OCI-LY7 (cell line): ENCODE measurements at regions not wholly inside any gene's neighbourhood (a gene's known extent, or its start where the extent isn't known, plus 50 kb on each side); places are given as distances from the start of the nearest gene placed in this dataset.

Source experiments
- BruUV-seq: library from RNA; stranded (reverse); fragments of 400-500 nt; replicated peaks from 2 replicates; lab custom pipeline; 2021; lab: Mats Ljungman, UMichigan
- CTCF ChIA-PET: fragments of 300-600 bp; sonication (Branson Sonifier 250); formaldehyde crosslinking; loops from one replicate; lab custom pipeline; 2022; ENCODE audit warnings: antibody characterized with exemption; ENCODE audit not compliant: unreplicated experiment; lab: Charles Lee
- POLR2A ChIA-PET: fragments of 300-600 bp; sonication (Branson Sonifier 250); formaldehyde crosslinking; loops from one replicate; lab custom pipeline; 2022; ENCODE audit warnings: antibody characterized with exemption; lab: Charles Lee
- DNase-seq: peaks from one replicate; pipeline ENCODE4 v3.0.0-alpha.2; 2015; ENCODE audit warnings: low spot score
- H2AFZ ChIP-seq: fragments of 200-600 bp; sonication (generic), shearing (Covaris generic); 2 replicates; pipeline ENCODE4 v1.6.1; 2014; ENCODE audit warnings: mild to moderate bottlenecking, antibody characterized with exemption, low read length, moderate library complexity
- H3K27ac ChIP-seq: fragments of 200-600 bp; sonication (generic); 2 replicates; pipeline ENCODE4 v1.5.1; 2014; ENCODE audit warnings: mixed run types, low read depth, mild to moderate bottlenecking, moderate library complexity, low read length, inconsistent platforms; ENCODE audit not compliant: poor library complexity, severe bottlenecking
- H3K36me3 ChIP-seq: fragments of 200-600 bp; sonication (generic); 2 replicates; pipeline ENCODE4 v1.6.1; 2014; ENCODE audit warnings: mild to moderate bottlenecking, antibody characterized with exemption, low read length, moderate library complexity, mixed read lengths; ENCODE audit not compliant: insufficient read depth
- H3K4me1 ChIP-seq: fragments of 200-600 bp; sonication (generic); 2 replicates; pipeline ENCODE4 v1.5.1; 2014; ENCODE audit warnings: mild to moderate bottlenecking, low read length; ENCODE audit not compliant: insufficient read depth, poor library complexity, severe bottlenecking
- H3K4me2 ChIP-seq: fragments of 200-600 bp; sonication (generic); 2 replicates; pipeline ENCODE4 v1.6.1; 2014; ENCODE audit warnings: mild to moderate bottlenecking, low read length
- H3K4me3 ChIP-seq: fragments of 200-600 bp; sonication (generic); 2 replicates; pipeline ENCODE4 v1.5.1; 2014; ENCODE audit warnings: mild to moderate bottlenecking, low read depth, low read length; ENCODE audit not compliant: poor library complexity, severe bottlenecking
- H3K79me2 ChIP-seq: fragments of 200-600 bp; sonication (generic); 2 replicates; pipeline ENCODE4 v1.6.1; 2016; ENCODE audit warnings: low read depth, mild to moderate bottlenecking, low read length, moderate library complexity, mixed read lengths; ENCODE audit not compliant: insufficient read depth
- H3K9me2 ChIP-seq: fragments of 200-600 bp; sonication (generic); 2 replicates; pipeline ENCODE4 v1.6.1; 2016; ENCODE audit warnings: mild to moderate bottlenecking, low read length, mixed read lengths; ENCODE audit not compliant: insufficient read depth
- H3K9me3 ChIP-seq: fragments of 200-600 bp; sonication (generic); 2 replicates; pipeline ENCODE4 v1.6.1; 2014; ENCODE audit warnings: mild to moderate bottlenecking, mixed run types, low read length, mixed read lengths
- H4K20me1 ChIP-seq: fragments of 200-600 bp; sonication (generic); 2 replicates; pipeline ENCODE4 v1.6.1; 2014; ENCODE audit warnings: mild to moderate bottlenecking, antibody characterized with exemption, low read length, moderate library complexity, mixed read lengths; ENCODE audit not compliant: insufficient read depth
- EZH2phosphoT487 ChIP-seq: fragments of 200-600 bp; sonication (generic); IDR thresholded peaks from 2 replicates; pipeline ENCODE4 v1.6.1; 2018; ENCODE audit warnings: low read depth, borderline replicate concordance, mild to moderate bottlenecking, mixed run types, antibody characterized with exemption, low read length, moderate library complexity, mixed read lengths
- intact Hi-C: fragments of 100-400 bp; cut with micrococcal nuclease; formaldehyde crosslinking; loops from one replicate; pipeline ENCODE4 v1.10.0; 2022; ENCODE audit not compliant: unreplicated experiment
- TF ChIP-seq, protein P1 (sequence below): fragments of 200-600 bp; sonication (generic); conservative IDR thresholded peaks from 2 replicates; pipeline ENCODE4 v1.5.1; 2014; ENCODE audit warnings: mild to moderate bottlenecking, antibody characterized with exemption, low read length, moderate library complexity, mixed read lengths

DNA sequence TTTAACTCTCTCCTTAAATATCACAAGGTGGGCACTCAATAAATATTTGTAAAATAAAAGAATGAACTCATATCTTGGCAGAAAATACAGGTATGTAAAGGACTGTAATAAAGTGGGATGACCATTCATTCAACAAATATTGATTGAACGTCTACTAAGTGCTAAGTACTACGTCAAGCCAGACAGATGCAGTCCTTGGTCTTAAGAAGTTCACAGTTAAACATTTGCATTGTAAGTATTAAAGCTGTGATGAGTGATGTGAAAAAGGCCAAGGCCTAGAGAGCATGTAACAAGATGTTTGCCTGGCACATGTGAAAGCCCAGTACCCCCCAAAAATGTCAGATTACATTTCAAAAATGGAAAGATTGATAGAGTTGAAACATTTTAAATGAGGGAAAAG, 130.1 kb upstream of the TMEM170B start:
- no peaks in the 10 kb centered on the region for H3K9me2 ChIP-seq
- peaks cover 20% of the 10 kb centered on the region for H3K4me1 ChIP-seq
- H2AFZ ChIP-seq, result no peak overlapping the region
- no peaks in the 10 kb centered on the region for H3K9me3 ChIP-seq
- CTCF ChIA-PET, result no interaction called here
- POLR2A ChIA-PET, result no interaction called here
- no peak overlapping the region for H3K4me2 ChIP-seq
- no TSS peak for BruUV-seq
- no peak overlapping the region for H3K4me3 ChIP-seq
- no peaks in the 10 kb centered on the region for H3K79me2 ChIP-seq
- no peaks in the 10 kb centered on the region for H3K36me3 ChIP-seq
- no peak for DNase-seq
- intact Hi-C loops, result no loop called here
- H3K27ac ChIP-seq, result no peak overlapping the region
- no peaks in the 10 kb centered on the region for H4K20me1 ChIP-seq
- no peak for TF ChIP-seq EZH2phosphoT487
- TF ChIP-seq, protein P1, sequence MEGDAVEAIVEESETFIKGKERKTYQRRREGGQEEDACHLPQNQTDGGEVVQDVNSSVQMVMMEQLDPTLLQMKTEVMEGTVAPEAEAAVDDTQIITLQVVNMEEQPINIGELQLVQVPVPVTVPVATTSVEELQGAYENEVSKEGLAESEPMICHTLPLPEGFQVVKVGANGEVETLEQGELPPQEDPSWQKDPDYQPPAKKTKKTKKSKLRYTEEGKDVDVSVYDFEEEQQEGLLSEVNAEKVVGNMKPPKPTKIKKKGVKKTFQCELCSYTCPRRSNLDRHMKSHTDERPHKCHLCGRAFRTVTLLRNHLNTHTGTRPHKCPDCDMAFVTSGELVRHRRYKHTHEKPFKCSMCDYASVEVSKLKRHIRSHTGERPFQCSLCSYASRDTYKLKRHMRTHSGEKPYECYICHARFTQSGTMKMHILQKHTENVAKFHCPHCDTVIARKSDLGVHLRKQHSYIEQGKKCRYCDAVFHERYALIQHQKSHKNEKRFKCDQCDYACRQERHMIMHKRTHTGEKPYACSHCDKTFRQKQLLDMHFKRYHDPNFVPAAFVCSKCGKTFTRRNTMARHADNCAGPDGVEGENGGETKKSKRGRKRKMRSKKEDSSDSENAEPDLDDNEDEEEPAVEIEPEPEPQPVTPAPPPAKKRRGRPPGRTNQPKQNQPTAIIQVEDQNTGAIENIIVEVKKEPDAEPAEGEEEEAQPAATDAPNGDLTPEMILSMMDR, result no peak

DNA sequence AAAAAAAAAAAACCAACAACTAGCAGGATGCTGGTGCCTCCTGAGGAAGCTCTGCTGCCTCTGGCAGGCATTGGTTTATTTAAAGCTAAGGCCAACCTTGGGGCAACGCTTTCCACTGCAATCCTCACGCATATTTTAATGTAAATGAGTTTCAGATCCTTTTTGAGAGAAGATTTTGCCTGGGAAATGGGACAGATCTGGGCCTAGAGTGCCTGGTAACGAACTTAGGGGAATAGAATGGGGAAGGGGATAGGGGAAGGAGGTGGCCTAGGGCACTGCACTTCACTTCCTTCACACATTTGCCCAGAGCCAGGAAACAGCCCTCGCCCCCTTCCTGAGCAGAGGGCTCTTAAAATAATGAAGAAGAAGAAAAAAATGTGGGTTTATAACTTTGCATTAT, 132.7 kb upstream of the TMEM170B start:
- DNase-seq, result no peak
- Histone ChIP-seq H3K4me2 (peak overlapping the region; percentile 38), H2AFZ (no peak overlapping the region), H3K9me3 (no peaks in the 10 kb centered on the region), H3K36me3 (no peaks in the 10 kb centered on the region), H3K4me3 (no peak overlapping the region), H3K27ac (no peak overlapping the region), H4K20me1 (no peaks in the 10 kb centered on the region), H3K9me2 (no peaks in the 10 kb centered on the region), H3K4me1 (peaks cover 16% of the 10 kb centered on the region), H3K79me2 (no peaks in the 10 kb centered on the region)
- no TSS peak for BruUV-seq
- ChIA-PET CTCF (no interaction called here), POLR2A (interaction anchor here (0.6 to 1.4 kb wide), 9 partner anchors 8 to 709 kb away, joined by 3 to 8 read pairs (median 4); no protein-coding TSS in a partner anchor)
- intact Hi-C loops, result no loop called here
- TF ChIP-seq, protein P1, result no peak
- TF ChIP-seq EZH2phosphoT487, result no peak

DNA sequence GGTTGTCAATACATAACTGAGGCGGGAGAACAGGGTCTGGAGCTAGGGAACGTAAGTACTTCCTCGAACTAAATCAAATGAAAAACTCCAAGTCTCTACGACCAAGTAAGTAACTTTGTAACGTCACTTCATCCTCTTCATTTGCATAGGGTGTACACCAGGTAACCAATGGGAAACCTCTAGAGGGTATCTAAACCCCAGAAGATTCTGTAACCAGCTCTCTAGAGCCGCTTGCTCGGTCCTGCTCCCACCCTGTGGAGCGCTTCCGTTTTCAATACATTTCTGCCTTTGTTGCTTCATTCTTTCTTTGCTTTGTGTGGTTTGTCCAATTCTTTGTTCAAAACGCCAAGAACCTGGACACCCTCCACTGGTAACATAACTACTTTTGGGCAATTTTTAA, 133.5 kb upstream of the TMEM170B start:
- Histone ChIP-seq H3K9me3 (no peaks in the 10 kb centered on the region), H3K4me3 (no peak overlapping the region), H3K4me2 (no peak overlapping the region), H3K4me1 (peaks cover 16% of the 10 kb centered on the region), H3K36me3 (no peaks in the 10 kb centered on the region), H3K27ac (no peak overlapping the region), H4K20me1 (no peaks in the 10 kb centered on the region), H3K79me2 (no peaks in the 10 kb centered on the region), H2AFZ (peak overlapping the region; percentile 40; the same call in 1 of the 2 replicates), H3K9me2 (no peaks in the 10 kb centered on the region)
- intact Hi-C loops, result no loop called here
- TF ChIP-seq, protein P1, result no peak
- TF ChIP-seq EZH2phosphoT487, result no peak
- no TSS peak for BruUV-seq
- no peak for DNase-seq
- CTCF ChIA-PET, result no interaction called here
- POLR2A ChIA-PET, result interaction anchor here (0.5 to 1.4 kb wide), 10 partner anchors 9 to 499 kb away, joined by 3 to 8 read pairs (median 4); no protein-coding TSS in a partner anchor
